ENCODE measurements at regions not wholly inside any gene's neighbourhood (a gene's known extent, or its start where the extent isn't known, plus 50 kb on each side); places are given as distances from the start of the nearest gene placed in this dataset.

DNA sequence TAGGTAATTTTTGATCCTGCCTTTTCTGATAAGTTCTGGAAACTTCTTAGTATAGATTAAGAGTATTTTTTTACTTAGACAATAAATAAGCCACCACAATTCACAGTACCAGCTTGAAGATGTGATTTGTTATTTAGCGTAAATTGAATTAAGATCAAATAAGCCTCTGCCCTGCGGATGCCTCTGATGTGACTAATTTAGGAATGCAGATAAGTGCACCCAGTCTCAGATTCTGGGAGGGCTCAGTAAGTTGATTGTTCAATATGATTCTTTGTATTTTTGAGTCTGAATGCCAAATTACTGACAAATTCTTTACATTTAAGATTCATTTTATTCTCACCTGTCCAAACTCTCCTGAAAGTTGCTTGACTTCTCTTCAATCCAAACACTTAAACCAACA, 147.5 kb downstream of the THBS2 start:
- DNase-seq, result no peak
- no peak overlapping the region for H3K9ac ChIP-seq (ENCODE audit: extremely low read depth, low read length, poor library complexity, severe bottlenecking)
- H3K4me1 Mint-ChIP-seq, result peaks cover 3% of the 10 kb centered on the region
- no peak overlapping the region for H3K4me3 Mint-ChIP-seq
- H3K27me3 ChIP-seq (ENCODE audit: control insufficient read depth, insufficient read depth, low read length, poor library complexity, severe bottlenecking), result no peaks in the 10 kb centered on the region
- no peaks in the 10 kb centered on the region for H3K36me3 Mint-ChIP-seq (ENCODE audit: low read depth)
- H3K4me3 ChIP-seq (ENCODE audit: low read length), result no peak overlapping the region
- H3K27me3 Mint-ChIP-seq (ENCODE audit: insufficient read depth), result no peaks in the 10 kb centered on the region
- H3K27ac Mint-ChIP-seq, result no peak overlapping the region
- H3K9me3 ChIP-seq (ENCODE audit: control insufficient read depth, low read length), result peaks cover 17% of the 10 kb centered on the region
- TF ChIP-seq CTCF (conservative IDR thresholded peaks at IDR 0.05), result no peak
- H3K4me1 ChIP-seq (ENCODE audit: control insufficient read depth, insufficient read depth, low read length), result no peaks in the 10 kb centered on the region
- H3K27ac ChIP-seq (ENCODE audit: low read depth, low read length), result no peak overlapping the region
- 88 to 90% methylated on average over 2 of the region's 2 CpGs for WGBS, 2 experiments (ENCODE audit: insufficient coverage in 1 of 2, insufficient read length in 1 of 2)
- H3K36me3 ChIP-seq (ENCODE audit: control insufficient read depth, insufficient read depth, low read length), result no peaks in the 10 kb centered on the region
- H3K9me3 Mint-ChIP-seq, result peaks cover 27% of the 10 kb centered on the region

DNA sequence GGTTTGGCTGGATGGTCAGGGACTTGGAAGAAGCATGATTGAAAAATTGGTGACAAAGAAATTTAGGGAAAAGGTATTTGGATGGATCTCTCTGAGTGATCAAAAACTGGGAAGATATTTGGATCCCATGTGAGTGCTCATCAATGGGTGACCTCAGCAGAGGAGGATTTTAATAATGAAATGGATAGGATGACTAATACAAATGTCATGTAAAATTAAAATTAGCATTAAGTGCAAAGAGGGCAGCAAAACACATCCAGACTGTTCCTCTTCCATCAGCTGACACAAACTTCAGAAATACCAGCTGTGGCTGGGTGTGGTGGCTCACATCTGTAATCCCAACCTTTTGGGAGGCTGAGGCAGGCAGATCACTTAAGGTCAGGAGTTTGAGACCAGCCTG, 151.7 kb downstream of the THBS2 start:
- Histone ChIP-seq H3K27me3 (ENCODE audit: control insufficient read depth, insufficient read depth, low read length, poor library complexity, severe bottlenecking) (no peaks in the 10 kb centered on the region), H3K36me3 (ENCODE audit: control insufficient read depth, insufficient read depth, low read length) (no peaks in the 10 kb centered on the region), H3K4me1 (ENCODE audit: control insufficient read depth, insufficient read depth, low read length) (no peaks in the 10 kb centered on the region), H3K4me3 (ENCODE audit: low read length) (no peak overlapping the region), H3K27ac (ENCODE audit: low read depth, low read length) (no peak overlapping the region), H3K9ac (ENCODE audit: extremely low read depth, low read length, poor library complexity, severe bottlenecking) (no peak overlapping the region), H3K9me3 (ENCODE audit: control insufficient read depth, low read length) (peaks cover 7% of the 10 kb centered on the region)
- H3K4me3 Mint-ChIP-seq, result no peak overlapping the region
- TF ChIP-seq CTCF (conservative IDR thresholded peaks at IDR 0.05), result no peak
- H3K27ac Mint-ChIP-seq, result no peak overlapping the region
- peaks cover 24% of the 10 kb centered on the region for H3K4me1 Mint-ChIP-seq
- DNase-seq, result no peak
- H3K27me3 Mint-ChIP-seq (ENCODE audit: insufficient read depth), result no peaks in the 10 kb centered on the region
- peaks cover 6% of the 10 kb centered on the region for H3K9me3 Mint-ChIP-seq
- H3K36me3 Mint-ChIP-seq (ENCODE audit: low read depth), result no peaks in the 10 kb centered on the region

DNA sequence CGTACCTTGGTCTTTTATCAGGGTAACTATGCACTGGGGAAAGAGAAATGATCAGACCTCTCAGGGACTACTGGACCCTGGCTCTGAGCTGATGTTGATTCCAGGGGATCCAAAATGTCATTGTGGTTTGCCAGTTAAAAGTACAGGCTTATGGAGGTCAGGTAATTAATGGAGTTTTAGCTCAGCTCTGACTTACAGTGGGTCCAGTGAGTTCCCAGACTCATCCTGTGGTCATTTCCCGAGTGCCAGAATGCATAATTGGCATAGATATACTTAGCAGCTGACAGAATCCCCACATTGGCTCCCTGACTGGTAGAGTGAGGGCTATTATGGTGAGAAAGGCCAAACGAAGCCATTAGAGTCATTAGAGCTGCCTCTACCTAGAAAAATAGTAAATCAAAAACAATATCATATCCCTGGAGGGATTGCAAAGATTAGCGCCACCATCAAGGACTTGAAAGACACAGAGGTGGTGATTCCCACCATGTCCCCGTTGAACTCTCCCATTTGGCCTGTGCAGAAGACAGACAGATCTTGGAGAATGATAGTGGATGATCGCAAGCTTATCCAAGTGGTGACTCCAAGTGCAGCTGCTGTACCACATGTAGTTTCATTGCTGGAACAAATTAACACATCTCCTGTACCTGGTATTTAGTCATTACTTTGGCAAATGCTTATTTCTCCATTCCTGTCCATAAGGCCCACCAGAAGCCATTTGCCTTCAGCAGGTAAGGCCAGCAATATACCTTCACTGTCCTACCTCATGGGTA, 152.4 kb downstream of the THBS2 start:
- Mint-ChIP-seq H3K27ac (no peak overlapping the region), H3K4me1 (peaks cover 24% of the 10 kb centered on the region), H3K36me3 (ENCODE audit: low read depth) (no peaks in the 10 kb centered on the region), H3K4me3 (no peak overlapping the region), H3K9me3 (peaks cover 6% of the 10 kb centered on the region), H3K27me3 (ENCODE audit: insufficient read depth) (no peaks in the 10 kb centered on the region)
- no peak for TF ChIP-seq CTCF (conservative IDR thresholded peaks at IDR 0.05)
- Histone ChIP-seq H3K27me3 (ENCODE audit: control insufficient read depth, insufficient read depth, low read length, poor library complexity, severe bottlenecking) (no peaks in the 10 kb centered on the region), H3K9me3 (ENCODE audit: control insufficient read depth, low read length) (peaks cover 7% of the 10 kb centered on the region), H3K4me1 (ENCODE audit: control insufficient read depth, insufficient read depth, low read length) (no peaks in the 10 kb centered on the region), H3K36me3 (ENCODE audit: control insufficient read depth, insufficient read depth, low read length) (no peaks in the 10 kb centered on the region), H3K4me3 (ENCODE audit: low read length) (no peak overlapping the region), H3K27ac (ENCODE audit: low read depth, low read length) (no peak overlapping the region), H3K9ac (ENCODE audit: extremely low read depth, low read length, poor library complexity, severe bottlenecking) (no peak overlapping the region)
- no peak for DNase-seq
- 87 to 90% methylated on average over 4 to 6 of the region's 6 CpGs for WGBS, 2 experiments (ENCODE audit: insufficient coverage in 1 of 2, insufficient read length in 1 of 2)

Data from endodermal cell (in vitro differentiated cells).